T-helper 17 cell (primary cell): ENCODE measurements at regions not wholly inside any gene's neighbourhood (a gene's known extent, or its start where the extent isn't known, plus 50 kb on each side); places are given as distances from the start of the nearest gene placed in this dataset.

Source experiments
- ATAC-seq: fragments of 150-1000 bp; cut with Tn5 transposase; 2 replicates; pipeline ENCODE4 v1.10.0; 2021; ENCODE audit warnings: mild to moderate bottlenecking, moderate library complexity
- DNase-seq, 3 donors: peaks; one replicate each; pipeline versions ENCODE4 v3.0.0 to v3.0.0-alpha.2; 2020 to 2021
- H3K9me3 ChIP-seq: one replicate; pipeline ENCODE4 v1.7.0; 2013; ENCODE audit warnings: low read length, mild to moderate bottlenecking; ENCODE audit not compliant: control insufficient read depth, poor library complexity, severe bottlenecking
- H3K27ac Mint-ChIP-seq: one replicate; pipeline ENCODE4 v1.8.0; 2022; ENCODE audit warnings: mild to moderate bottlenecking, moderate library complexity, mixed read lengths
- H3K27me3 Mint-ChIP-seq: one replicate; pipeline ENCODE4 v1.8.0; 2022; ENCODE audit warnings: mixed read lengths
- H3K36me3 Mint-ChIP-seq: one replicate; pipeline ENCODE4 v1.8.0; 2022; ENCODE audit warnings: low read depth, mixed read lengths
- H3K4me1 Mint-ChIP-seq: one replicate; pipeline ENCODE4 v1.8.0; 2022; ENCODE audit warnings: mild to moderate bottlenecking, mixed read lengths
- H3K4me3 Mint-ChIP-seq: one replicate; pipeline ENCODE4 v1.8.0; 2022; ENCODE audit warnings: mild to moderate bottlenecking, moderate library complexity, mixed read lengths

DNA sequence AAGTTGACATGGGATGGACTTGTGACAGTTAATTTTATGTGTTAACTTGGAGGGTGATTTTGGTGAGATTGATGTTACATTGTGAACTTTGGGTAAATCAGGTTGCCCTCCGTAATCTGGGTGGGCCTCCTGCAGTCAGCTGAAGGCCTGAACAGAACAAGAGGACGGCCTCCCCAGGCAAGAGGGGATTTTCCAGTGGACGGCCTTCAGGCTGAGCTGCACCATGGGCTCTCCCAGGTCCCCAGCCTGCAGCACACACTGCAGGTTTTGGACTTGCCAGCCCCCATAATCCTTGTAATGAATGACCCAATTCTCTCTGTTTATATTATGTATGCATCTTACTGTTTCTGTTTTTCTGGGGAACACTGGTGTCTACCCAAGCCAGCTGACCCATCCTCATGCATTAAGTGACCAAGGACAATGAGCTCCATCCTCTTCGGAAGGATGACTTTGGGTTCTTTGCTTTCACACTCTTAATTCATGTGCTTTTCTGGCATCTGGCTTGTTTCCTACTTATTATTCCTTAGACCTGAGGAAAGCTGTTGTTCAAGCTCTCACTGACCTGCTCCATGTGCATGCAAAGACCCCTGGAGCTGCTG lies 64.2 kb downstream of the DACT2 start:
- Mint-ChIP-seq H3K4me3 (no peak overlapping the region), H3K27ac (no peak overlapping the region), H3K36me3 (no peaks in the 10 kb centered on the region), H3K27me3 (no peaks in the 10 kb centered on the region), H3K4me1 (no peaks in the 10 kb centered on the region)
- no peaks in the 10 kb centered on the region for H3K9me3 ChIP-seq
- DNase-seq: no peak
- no peak for ATAC-seq

- DNase-seq (no peak), ATAC-seq (no peak)
- H3K27me3 Mint-ChIP-seq: peaks cover 10% of the 10 kb centered on the region
- no peaks in the 10 kb centered on the region for H3K4me1 Mint-ChIP-seq
- no peak overlapping the region for H3K27ac Mint-ChIP-seq
- H3K4me3 Mint-ChIP-seq: no peak overlapping the region
- no peaks in the 10 kb centered on the region for H3K9me3 ChIP-seq
- no peaks in the 10 kb centered on the region for H3K36me3 Mint-ChIP-seq
Observed at GRCh38 chr6:168252267-168252666, 67.3 kb downstream of the DACT2 start.

- ATAC-seq: no peak
- no peaks in the 10 kb centered on the region for H3K36me3 Mint-ChIP-seq
Observed at GRCh38 chr6:168250250-168250649, 69.3 kb downstream of the DACT2 start.

GRCh38 chr6:168249746-168250145 lies 69.8 kb downstream of the DACT2 start:
- Mint-ChIP-seq H3K4me3 (no peak overlapping the region), H3K4me1 (no peaks in the 10 kb centered on the region), H3K36me3 (no peaks in the 10 kb centered on the region), H3K27ac (no peak overlapping the region), H3K27me3 (peaks cover 16% of the 10 kb centered on the region)
- no peak for DNase-seq
- no peaks in the 10 kb centered on the region for H3K9me3 ChIP-seq
- ATAC-seq: no peak

More at GRCh38 chr6:168250250-168250649, 69.3 kb downstream of the DACT2 start:
- no peak overlapping the region for H3K4me3 Mint-ChIP-seq
- no peak overlapping the region for H3K27ac Mint-ChIP-seq
- no peaks in the 10 kb centered on the region for H3K9me3 ChIP-seq
- DNase-seq: no peak
- H3K4me1 Mint-ChIP-seq: no peaks in the 10 kb centered on the region
- peaks cover 11% of the 10 kb centered on the region for H3K27me3 Mint-ChIP-seq

GRCh38 chr6:168248148-168248620 lies 71.4 kb downstream of the DACT2 start:
- no peak overlapping the region for H3K27ac Mint-ChIP-seq
- DNase-seq (no peak), ATAC-seq (no peak)
- no peaks in the 10 kb centered on the region for H3K9me3 ChIP-seq
- H3K4me1 Mint-ChIP-seq: no peaks in the 10 kb centered on the region
- peaks cover 2% of the 10 kb centered on the region for H3K36me3 Mint-ChIP-seq
- H3K27me3 Mint-ChIP-seq: peaks cover 27% of the 10 kb centered on the region
- H3K4me3 Mint-ChIP-seq: no peak overlapping the region

DNA sequence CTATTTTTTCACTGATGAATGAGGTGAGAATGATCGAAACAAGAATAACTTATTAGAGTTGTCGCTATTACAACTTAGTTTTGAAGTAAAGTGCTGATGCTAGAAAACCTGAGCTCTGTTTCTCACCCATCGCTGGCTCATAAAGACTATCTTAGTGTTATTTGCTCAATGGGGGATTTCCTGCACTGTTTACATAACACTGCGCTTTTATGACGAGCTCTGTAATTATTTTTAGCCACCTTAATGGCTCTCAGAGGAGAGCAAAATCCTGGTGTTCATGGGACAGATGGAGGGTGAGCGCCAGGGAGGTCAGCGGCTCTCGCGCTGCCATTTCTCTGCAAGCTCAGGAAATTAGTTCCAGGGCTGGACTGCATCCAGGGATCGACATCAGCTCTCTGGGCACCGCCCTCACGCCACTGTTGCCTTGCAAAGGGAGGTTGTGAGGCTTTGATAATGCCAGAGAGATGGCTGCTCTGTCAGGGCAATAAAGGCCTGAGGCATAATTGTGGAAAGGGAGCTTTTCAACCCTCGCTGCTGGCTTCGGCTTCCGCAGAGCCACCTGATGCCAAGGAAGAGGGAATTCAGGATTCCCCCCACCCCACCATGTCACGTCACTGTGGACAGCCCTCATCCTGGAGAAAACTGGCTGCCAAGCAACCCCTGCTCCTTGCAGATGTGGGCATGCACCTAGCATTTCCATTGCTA lies 72.0 kb downstream of the DACT2 start:
- H3K9me3 ChIP-seq: no peaks in the 10 kb centered on the region
- no peaks in the 10 kb centered on the region for H3K4me1 Mint-ChIP-seq
- H3K36me3 Mint-ChIP-seq: peaks cover 2% of the 10 kb centered on the region
- H3K4me3 Mint-ChIP-seq: no peak overlapping the region
- no peak overlapping the region for H3K27ac Mint-ChIP-seq
- no peak for DNase-seq
- no peak for ATAC-seq
- peaks cover 33% of the 10 kb centered on the region for H3K27me3 Mint-ChIP-seq

DNA sequence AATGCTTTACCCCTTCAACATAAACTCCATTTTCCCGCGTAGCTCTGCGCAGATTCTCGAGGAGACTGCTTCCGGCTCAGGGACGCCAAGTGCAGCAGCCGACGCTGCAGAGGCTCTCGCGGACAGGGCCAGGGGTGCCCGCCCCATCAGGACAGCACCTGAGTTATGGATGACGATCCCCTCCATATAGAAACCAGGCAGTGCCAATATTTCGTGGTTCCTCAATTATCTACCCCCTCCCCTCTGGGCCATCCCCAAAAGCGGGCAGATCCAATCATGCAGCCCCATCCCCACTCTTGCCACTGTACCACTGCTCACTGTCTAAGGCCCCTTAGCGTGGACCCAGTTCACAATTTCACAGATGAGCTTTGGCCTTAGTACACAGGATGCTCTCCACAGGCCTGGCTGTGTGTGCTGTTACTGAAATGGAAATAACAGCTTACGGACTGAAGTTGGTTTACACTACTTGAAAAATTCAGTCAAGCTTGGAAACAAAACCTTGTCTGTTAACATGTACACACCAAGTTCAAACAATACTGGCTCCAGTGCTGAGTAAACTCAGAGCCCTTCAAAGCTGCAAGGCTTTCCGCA lies 74.5 kb downstream of the DACT2 start:
- peaks cover 42% of the 10 kb centered on the region for H3K27me3 Mint-ChIP-seq
- no peak for DNase-seq
- ATAC-seq: no peak
- no peak overlapping the region for H3K27ac Mint-ChIP-seq
- H3K4me1 Mint-ChIP-seq: no peaks in the 10 kb centered on the region
- H3K4me3 Mint-ChIP-seq: no peak overlapping the region
- H3K9me3 ChIP-seq: no peaks in the 10 kb centered on the region
- H3K36me3 Mint-ChIP-seq: peaks cover 2% of the 10 kb centered on the region

- H3K4me1 Mint-ChIP-seq: peaks cover 2% of the 10 kb centered on the region
- DNase-seq (no peak), ATAC-seq (no peak)
- H3K4me3 Mint-ChIP-seq: no peak overlapping the region
- H3K36me3 Mint-ChIP-seq: peaks cover 2% of the 10 kb centered on the region
- no peak overlapping the region for H3K27ac Mint-ChIP-seq
- H3K27me3 Mint-ChIP-seq: peaks cover 51% of the 10 kb centered on the region
- no peaks in the 10 kb centered on the region for H3K9me3 ChIP-seq
Observed at GRCh38 chr6:168243812-168244376, 75.7 kb downstream of the DACT2 start.

GRCh38 chr6:168242940-168243225 lies 76.7 kb downstream of the DACT2 start:
- ATAC-seq (no peak), DNase-seq (no peak)
- H3K9me3 ChIP-seq: no peaks in the 10 kb centered on the region
- Mint-ChIP-seq H3K27me3 (peaks cover 54% of the 10 kb centered on the region), H3K4me3 (no peak overlapping the region), H3K4me1 (peaks cover 2% of the 10 kb centered on the region), H3K36me3 (peaks cover 2% of the 10 kb centered on the region), H3K27ac (no peak overlapping the region)

DNA sequence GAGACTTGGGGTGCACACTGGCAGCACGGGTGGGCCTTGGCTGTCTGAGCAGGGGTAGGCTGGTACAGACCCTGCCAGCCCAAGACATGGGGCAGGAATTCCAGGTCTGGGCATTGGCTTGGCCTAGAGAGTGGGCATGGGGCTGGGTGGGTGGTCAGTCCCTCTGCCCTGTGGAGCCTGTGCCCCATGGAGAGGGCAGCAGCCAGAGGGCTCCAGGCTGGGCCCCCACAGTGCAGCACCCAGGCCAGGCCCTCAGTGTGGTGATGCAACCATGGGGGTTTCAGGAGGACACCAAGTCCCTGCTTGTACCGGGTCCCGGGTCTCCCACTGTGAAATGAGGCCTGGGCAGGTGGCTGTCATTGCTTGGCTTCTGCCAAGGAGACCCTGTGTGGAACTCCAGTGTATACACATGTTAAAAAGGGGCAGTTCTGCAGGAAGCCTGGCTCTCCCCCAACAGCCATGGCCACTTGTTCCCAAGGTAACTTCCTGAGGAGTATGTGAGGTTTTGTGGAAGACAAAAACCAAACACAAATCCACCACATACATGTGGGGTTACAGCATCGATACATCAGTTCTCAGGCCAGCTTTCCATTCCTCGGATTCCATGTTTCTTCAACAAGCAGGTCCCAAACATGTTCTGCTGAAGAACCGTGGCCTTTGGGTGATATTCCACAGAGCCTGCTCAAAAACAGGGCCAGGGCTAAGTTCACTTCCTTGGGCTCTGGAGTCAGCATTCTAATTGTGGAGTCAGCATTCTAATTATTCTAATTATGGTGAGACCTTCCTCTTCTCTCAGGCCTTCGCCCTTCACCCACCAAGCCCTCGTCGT lies 77.3 kb downstream of the DACT2 start:
- no peak for ATAC-seq
- Mint-ChIP-seq H3K27ac (no peak overlapping the region), H3K4me1 (peaks cover 2% of the 10 kb centered on the region), H3K4me3 (no peak overlapping the region), H3K27me3 (peaks cover 54% of the 10 kb centered on the region), H3K36me3 (peaks cover 2% of the 10 kb centered on the region)
- H3K9me3 ChIP-seq: no peaks in the 10 kb centered on the region
- DNase-seq: no peak

DNA sequence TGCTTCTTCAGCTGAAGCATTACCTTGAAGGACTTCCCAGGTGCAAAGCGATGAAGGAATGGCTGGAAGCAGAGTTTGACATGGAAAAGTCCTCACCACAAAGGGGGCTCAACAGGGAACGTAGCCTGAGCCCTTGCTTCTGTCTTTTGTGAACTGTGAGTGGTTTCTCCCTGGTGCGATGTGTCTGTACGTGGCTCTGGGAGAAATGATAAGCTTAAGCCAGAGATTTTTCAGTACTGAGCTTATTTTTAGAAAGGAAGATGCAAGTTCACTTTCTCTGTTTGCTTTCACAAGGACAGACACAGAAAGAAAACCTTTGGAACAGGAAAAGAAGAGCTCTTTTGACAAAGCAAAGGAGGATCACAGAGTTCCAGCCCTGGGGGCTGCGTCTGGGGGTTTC lies 79.4 kb downstream of the DACT2 start:
- no peak overlapping the region for H3K4me3 Mint-ChIP-seq
- H3K9me3 ChIP-seq: no peaks in the 10 kb centered on the region
- H3K27me3 Mint-ChIP-seq: peaks cover 52% of the 10 kb centered on the region
- H3K27ac Mint-ChIP-seq: no peak overlapping the region
- no peak for DNase-seq
- ATAC-seq: no peak
- peaks cover 2% of the 10 kb centered on the region for H3K4me1 Mint-ChIP-seq
- H3K36me3 Mint-ChIP-seq: peaks cover 2% of the 10 kb centered on the region

DNA sequence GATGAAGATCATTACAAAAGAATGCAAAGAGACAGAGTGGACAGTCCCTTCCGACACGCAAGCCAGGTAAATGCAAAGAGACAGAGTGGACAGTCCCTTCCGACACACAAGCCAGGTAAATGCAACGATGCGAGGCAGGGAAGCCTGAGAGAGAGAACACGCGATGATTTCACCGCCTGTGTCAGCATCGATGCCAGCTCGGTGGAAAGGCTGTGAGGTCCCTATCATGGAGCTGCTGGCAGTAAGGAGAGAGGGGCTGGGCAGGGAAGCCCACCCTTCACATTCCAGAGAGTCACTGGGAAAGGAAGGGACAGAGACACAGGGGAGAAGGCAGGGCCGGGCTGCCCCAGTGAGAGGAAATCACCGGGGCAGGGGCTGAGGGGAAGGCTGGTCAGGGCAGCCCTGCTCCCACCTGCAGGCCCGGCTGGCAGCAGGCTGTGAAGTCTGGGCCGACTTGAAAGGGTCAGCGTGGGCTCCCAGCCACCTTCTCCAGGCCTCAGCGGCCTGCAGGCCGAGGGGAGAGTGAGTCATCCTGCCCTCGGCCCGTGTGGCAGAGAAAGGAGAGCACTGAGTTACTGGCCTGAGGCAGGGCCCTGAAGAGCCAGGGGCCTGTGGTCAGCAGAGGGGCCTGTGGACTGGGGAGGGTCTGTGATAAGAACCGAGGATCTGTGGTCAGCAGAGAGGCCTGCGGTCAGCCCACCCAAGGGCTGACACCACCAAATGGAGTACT lies 80.4 kb downstream of the DACT2 start:
- Mint-ChIP-seq H3K4me1 (peaks cover 2% of the 10 kb centered on the region), H3K27me3 (peaks cover 44% of the 10 kb centered on the region), H3K27ac (no peak overlapping the region), H3K36me3 (peaks cover 2% of the 10 kb centered on the region), H3K4me3 (no peak overlapping the region)
- ATAC-seq (no peak), DNase-seq (no peak)
- H3K9me3 ChIP-seq: no peaks in the 10 kb centered on the region
